HG02798 (cell line): ENCODE measurements at regions not wholly inside any gene's neighbourhood (a gene's known extent, or its start where the extent isn't known, plus 50 kb on each side); places are given as distances from the start of the nearest gene placed in this dataset.

ENCODE experiments used
- ATAC-seq: cut with Tn5 transposase; IDR thresholded peaks from one replicate; pipeline ENCODE4 v1.9.1; 2021; ENCODE audit warnings: mild to moderate bottlenecking; ENCODE audit not compliant: unreplicated experiment, poor library complexity

DNA sequence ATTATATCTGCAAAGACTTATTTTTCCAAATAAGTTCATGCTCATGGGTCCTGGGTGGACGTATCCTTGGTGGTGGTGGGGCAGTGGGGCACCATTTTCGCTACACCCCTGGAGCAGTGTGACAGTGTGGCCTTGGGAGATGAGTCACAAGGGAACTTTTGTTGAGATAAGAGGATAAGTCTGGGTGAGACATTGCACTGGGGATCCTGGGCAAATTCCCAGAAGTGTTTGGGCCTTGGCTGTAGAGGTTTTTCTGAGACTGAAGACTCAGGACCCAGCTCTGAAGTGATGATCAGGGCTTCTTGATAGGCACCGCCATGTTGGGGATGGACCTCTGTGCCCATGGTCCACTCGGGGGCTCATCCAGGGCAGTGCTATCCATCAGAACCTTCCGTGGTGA is 149.4 kb downstream of the MACROH2A1 start:
- ATAC-seq: no peak

DNA sequence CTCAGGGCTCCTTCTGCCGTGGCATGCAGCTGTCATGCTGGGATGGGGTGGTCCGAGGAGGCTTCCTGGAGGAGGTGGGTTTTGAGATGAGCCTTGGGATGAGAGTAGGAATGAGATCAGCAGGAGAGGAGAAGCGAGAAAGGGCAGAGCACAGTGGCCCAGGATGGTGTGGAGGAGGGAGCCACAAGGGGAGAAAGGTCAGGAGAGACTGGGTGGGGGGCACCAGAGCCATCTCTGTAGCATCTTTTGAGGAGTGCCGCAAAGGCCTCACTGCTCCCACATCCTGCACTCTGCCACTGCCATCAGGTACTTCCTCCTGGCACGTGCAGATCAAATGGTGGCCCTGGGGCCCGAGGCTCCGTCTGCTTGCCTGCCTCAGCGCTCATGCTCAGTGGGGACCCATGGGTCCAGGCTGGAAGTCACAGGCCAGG is 150.2 kb downstream of the MACROH2A1 start:
- no peak for ATAC-seq

DNA sequence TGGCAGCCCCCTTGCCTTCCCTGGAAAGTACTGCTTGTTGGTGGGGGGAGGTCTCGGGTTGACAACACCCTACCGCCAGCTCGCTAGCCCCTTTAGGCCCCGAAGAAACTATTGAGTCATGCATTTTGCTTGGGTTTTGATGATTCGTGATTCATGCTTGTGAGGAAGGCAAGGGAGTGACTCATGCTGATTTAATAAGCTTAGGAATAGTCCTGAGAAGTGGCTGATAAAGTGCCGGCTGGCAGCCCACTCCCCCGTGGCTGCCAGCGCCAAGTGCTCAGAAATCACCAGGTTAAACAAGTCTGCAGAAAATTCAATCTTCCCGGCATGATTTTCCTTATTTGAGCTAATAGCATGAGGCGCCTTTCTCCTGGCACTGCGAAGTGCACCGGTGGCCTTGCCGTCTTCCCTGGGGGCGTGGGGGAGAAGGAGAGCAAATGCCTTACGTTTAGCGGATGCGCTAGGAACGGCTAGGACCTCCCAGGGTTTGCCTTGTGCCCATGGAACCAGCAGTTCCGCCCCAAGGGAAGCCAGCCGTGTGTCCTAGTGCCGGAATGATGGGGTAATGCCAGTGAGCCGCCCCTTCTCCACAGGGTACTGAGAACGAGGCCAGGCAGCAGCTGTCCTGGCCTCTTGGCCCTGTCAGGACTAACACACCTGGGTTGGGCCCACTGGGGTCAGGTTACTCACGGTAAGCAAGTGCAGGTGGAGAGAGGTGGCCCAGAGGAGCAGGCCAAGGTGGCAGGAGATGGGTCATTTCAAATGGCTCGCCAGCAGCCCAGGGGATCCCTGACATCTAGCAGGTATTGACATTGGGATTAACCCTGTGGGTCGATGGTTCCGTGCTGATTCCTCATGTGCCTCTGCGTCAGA is 151.9 kb downstream of the MACROH2A1 start:
- ATAC-seq: no peak

DNA sequence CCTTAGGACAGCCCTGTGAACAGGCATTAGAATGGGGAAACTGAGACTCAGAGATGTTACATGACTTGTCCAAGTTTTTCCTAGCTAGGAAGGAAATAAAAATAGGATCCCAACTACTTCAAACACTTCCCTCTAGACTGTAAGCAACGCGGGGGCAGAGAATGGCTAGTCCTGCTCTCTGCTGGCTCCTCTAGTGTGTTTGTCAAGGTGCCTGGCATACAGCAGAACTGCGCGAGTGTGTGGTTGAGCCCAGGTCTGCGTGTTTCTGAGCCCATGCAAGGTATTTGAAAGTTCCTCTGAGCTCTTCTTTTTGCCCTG is 152.5 kb downstream of the MACROH2A1 start:
- ATAC-seq: no peak

- ATAC-seq: no peak
These were observed 153.2 kb downstream of the MACROH2A1 start for GRCh38 chr5:135245521-135246499.

- no peak for ATAC-seq
These were observed 154.4 kb downstream of the MACROH2A1 start for GRCh38 chr5:135244620-135245021.

- no peak for ATAC-seq
These were observed 155.3 kb downstream of the MACROH2A1 start for GRCh38 chr5:135243556-135244285.

- ATAC-seq: no peak
These were observed 156.0 kb downstream of the MACROH2A1 start for GRCh38 chr5:135242866-135243555.

- no peak for ATAC-seq
These were observed 156.8 kb downstream of the MACROH2A1 start for GRCh38 chr5:135242021-135242865.

DNA sequence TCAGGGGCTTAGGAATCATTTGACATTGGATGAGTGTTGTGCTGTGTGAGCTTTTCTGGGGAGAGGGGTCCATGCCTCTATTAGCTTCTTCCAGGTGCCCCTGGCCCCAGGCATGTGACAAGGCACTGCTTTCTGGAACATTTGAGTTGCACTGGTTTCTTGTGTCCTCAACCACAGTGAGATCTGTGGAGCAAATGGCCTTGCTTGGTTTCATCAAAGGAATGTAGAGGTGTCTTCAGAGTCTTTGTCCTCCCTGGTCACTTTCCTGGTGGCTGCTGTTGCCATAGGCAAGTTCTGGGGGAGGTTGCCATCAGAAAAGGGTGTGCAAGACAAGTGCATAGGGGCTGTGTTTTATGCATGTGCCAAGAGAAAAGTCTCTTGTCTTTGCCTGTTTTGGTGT is 157.5 kb downstream of the MACROH2A1 start:
- no peak for ATAC-seq

DNA sequence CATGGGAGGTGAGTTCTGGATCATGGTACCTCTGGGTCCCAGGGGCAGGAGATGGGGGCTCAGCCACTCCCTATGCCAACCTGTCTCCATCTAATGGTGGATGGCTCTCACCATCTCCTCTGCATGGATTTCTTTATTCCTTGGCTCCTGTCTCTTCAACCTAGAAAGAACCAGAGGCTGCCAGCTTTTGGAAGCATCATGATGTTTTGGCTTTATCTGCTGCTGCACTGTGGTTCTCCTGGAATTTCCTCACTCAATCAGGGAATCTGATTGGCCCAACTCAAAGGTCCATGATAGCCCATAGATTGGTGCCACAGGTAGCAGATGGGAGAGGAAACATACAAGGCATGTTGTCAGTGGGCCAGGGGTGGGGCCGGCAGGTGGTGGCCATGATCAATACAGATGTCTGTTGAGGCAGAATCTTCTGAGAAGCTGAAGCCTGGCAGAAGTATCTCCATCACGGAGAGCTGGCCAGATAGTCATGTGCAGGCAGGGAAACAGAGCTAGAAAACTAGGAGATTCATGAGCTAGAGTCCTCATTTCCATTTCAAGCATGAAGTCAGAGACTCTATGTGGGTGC is 158.2 kb downstream of the MACROH2A1 start:
- ATAC-seq: no peak

GRCh38 chr5:135240283-135240633 is 158.8 kb downstream of the MACROH2A1 start:
- ATAC-seq: no peak

- no peak for ATAC-seq
These were observed 159.4 kb downstream of the MACROH2A1 start for GRCh38 chr5:135239453-135240282.

- ATAC-seq: no peak
These were observed 160.2 kb downstream of the MACROH2A1 start for GRCh38 chr5:135238622-135239452.

- no peak for ATAC-seq
These were observed 161.3 kb downstream of the MACROH2A1 start for GRCh38 chr5:135237748-135238103.

DNA sequence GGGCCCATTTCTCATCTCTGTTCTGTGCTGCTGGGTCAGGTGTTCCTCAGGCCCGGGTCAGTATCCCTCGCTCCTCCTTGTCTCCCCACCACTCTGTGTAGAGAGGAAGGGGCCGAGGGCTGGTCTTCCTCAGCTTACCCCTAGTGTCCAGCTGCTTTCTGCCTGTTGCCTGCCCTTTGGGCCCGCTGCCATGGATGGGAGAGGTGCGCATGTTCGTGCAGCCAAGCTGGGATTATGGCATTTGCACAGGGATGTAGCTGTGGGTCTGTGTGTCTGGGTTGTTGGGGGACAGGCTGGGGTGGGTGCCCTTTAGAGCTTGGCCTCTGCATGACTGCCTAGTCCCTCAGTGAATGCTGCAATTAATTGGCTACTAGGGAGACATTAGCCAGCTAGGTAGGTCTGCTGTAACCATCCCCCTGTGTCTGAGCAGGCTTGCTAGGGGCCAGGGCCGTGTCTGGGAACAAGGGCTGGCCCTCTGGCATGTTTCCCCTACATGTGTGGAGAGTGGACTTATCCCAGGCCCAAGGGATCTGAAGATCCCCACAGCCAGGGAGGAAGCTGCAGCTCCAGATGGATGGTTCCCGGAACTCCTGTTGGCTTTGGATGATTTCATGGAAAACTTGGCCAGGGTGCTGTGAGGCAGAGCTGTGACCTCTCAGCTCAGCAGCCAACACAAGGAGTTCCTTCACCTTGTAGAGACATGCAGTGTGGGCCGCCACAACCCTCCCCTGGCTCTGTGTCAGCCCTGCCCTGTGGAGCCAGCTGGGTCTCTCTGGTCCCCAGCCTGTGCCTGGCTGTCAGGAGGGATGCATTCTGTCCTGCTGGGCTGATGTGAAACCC is 161.9 kb downstream of the MACROH2A1 start:
- no peak for ATAC-seq
